ENCODE measurements at regions not wholly inside any gene's neighbourhood (a gene's known extent, or its start where the extent isn't known, plus 50 kb on each side); places are given as distances from the start of the nearest gene placed in this dataset.

- DNase-seq (ENCODE audit: low spot score) = peak; percentile 7
These were observed 51.9 kb upstream of the PFN2 start for GRCh38 chr3:150022381-150023238.

DNA sequence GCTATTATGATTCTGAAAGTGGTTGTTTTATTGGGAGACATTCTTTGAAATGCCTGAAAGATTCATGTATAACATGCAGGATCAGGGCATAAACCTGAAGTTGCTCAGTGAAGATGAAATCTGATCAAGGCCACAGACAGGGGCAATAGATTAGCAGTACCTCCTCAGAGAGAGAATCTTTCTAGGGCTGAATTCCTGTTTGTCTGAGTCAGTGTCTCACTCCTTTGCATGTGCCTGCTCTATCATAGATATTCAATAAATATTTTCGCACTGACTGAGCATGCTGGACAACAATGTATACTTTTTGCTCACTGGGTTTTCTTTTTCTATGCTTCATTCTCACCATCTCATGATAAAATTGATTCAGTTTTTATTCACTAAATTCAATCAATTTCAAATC lies 49.8 kb upstream of the PFN2 start:
- no peak for DNase-seq (ENCODE audit: low spot score)
